Kidney (tissue), 13 donors: ENCODE measurements at regions not wholly inside any gene's neighbourhood (a gene's known extent, or its start where the extent isn't known, plus 50 kb on each side); places are given as distances from the start of the nearest gene placed in this dataset.

Experiments
- DNase-seq, 5 donors: peaks; one replicate each; pipeline ENCODE4 v3.0.0-alpha.2; 2013 to 2020
- FAIRE-seq: peaks from 2 replicates; lab custom pipeline; 2012; peaks lifted over from hg19 to GRCh38; lab: Jason Lieb, UNC
- H3K27ac ChIP-seq, 2 donors: one replicate each; pipeline ENCODE4 v1.7.0; 2013; ENCODE audit warnings: low read depth in 2 of 2, low read length in 2 of 2, inconsistent platforms in 1 of 2
- H3K27me3 ChIP-seq: one replicate; pipeline ENCODE4 v1.7.1; 2013; ENCODE audit warnings: low read length, inconsistent platforms; ENCODE audit not compliant: control insufficient read depth, insufficient read depth
- H3K36me3 ChIP-seq, 3 donors: one replicate each; pipeline versions ENCODE4 v1.7.0 to v1.7.1; 2013; ENCODE audit warnings: low read length in 3 of 3, control low read depth in 1 of 3, inconsistent platforms in 1 of 3; ENCODE audit not compliant: insufficient read depth in 3 of 3, control insufficient read depth in 2 of 3
- H3K4me1 ChIP-seq, 3 donors: one replicate each; pipeline versions ENCODE4 v1.7.0 to v1.7.1; 2013; ENCODE audit warnings: low read length in 3 of 3, inconsistent platforms in 1 of 3, low read depth in 1 of 3; ENCODE audit not compliant: control insufficient read depth in 2 of 3, insufficient read depth in 2 of 3
- H3K4me3 ChIP-seq, 3 donors: one replicate each; pipeline versions ENCODE4 v1.7.0 to v1.8.1; 2013; ENCODE audit warnings: low read length in 3 of 3, control low read depth in 1 of 3, inconsistent platforms in 1 of 3
- H3K9ac ChIP-seq, 3 donors: one replicate each; pipeline versions ENCODE4 v1.7.0 to v1.7.1; 2013; ENCODE audit warnings: low read length in 3 of 3, control low read depth in 1 of 3, inconsistent platforms in 1 of 3
- H3K9me3 ChIP-seq, 3 donors: one replicate each; pipeline versions ENCODE4 v1.7.0 to v1.7.1; 2013; ENCODE audit warnings: low read length in 3 of 3, control low read depth in 1 of 3, inconsistent platforms in 1 of 3; ENCODE audit not compliant: control insufficient read depth in 2 of 3, insufficient read depth in 1 of 3
- intact Hi-C: fragments of 100-400 bp; cut with DNase I; formaldehyde crosslinking; loops from one replicate; pipeline ENCODE4 v1.11.1; 2022
- TF ChIP-seq, protein P1 (sequence below): IDR thresholded peaks from 3 replicates; pipeline ENCODE4 v1.5.1; 2012; ENCODE audit warnings: mild to moderate bottlenecking, moderate library complexity, borderline replicate concordance; ENCODE audit not compliant: insufficient read depth; ENCODE audit errors: extremely low read depth
- donor health status: control.
- donor health status: control.
- donor health status: control.
- donor health status: control.
- donor health status: control.
- donor health status: DM: yes; HTN: yes; CAD: no.
- donor health status: Normal renal cell carcinoma (clear cell type).

DNA sequence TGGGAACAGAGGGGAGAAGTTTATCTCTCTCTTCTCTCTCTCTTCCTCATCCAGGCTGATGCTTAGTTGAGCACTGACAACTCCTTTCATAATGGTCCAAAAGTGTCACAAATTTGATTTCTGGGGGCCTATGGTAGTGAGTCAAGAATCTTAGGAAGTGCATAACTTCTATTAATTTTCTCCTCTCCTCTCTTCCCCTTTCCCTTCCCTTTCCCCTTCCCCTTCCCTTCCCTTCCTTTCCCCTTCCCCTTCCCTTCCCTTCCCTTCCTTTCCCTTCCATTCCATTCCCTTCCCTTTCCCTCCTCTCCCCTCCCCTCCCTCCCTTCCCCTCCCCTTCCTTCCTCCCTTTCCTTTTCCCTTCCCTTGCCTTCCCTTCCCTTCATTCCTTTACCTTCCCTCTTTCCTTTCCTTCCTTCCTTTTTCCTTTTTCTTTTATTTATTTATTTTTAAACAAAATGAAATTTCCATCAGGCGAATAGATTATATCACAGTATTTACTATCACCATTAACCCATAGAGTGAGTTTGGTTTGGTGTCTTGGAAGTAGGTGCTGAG, 56.9 kb upstream of the JAG1 start:
- Histone ChIP-seq H3K36me3 (no peaks in the 10 kb centered on the region), H3K9me3 (no peaks in the 10 kb centered on the region), H3K4me3 (no peak overlapping the region), H3K4me1 (no peaks in the 10 kb centered on the region), H3K9ac (no peak overlapping the region), H3K27me3 (no peaks in the 10 kb centered on the region), H3K27ac (no peak overlapping the region)
- FAIRE-seq, result no peak
- intact Hi-C loops, result no loop called here
- TF ChIP-seq, protein P1, sequence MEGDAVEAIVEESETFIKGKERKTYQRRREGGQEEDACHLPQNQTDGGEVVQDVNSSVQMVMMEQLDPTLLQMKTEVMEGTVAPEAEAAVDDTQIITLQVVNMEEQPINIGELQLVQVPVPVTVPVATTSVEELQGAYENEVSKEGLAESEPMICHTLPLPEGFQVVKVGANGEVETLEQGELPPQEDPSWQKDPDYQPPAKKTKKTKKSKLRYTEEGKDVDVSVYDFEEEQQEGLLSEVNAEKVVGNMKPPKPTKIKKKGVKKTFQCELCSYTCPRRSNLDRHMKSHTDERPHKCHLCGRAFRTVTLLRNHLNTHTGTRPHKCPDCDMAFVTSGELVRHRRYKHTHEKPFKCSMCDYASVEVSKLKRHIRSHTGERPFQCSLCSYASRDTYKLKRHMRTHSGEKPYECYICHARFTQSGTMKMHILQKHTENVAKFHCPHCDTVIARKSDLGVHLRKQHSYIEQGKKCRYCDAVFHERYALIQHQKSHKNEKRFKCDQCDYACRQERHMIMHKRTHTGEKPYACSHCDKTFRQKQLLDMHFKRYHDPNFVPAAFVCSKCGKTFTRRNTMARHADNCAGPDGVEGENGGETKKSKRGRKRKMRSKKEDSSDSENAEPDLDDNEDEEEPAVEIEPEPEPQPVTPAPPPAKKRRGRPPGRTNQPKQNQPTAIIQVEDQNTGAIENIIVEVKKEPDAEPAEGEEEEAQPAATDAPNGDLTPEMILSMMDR, result no peak
- DNase-seq, result no peak

GRCh38 chr20:10731190-10731965, 57.6 kb upstream of the JAG1 start:
- no peaks in the 10 kb centered on the region for H3K9me3 ChIP-seq
- TF ChIP-seq, protein P1, result no peak
- H3K4me1 ChIP-seq, result no peaks in the 10 kb centered on the region
- no peaks in the 10 kb centered on the region for H3K27me3 ChIP-seq
- no peak for FAIRE-seq
- no peak overlapping the region for H3K9ac ChIP-seq
- no peak overlapping the region for H3K4me3 ChIP-seq
- H3K36me3 ChIP-seq, result no peaks in the 10 kb centered on the region
- no peak overlapping the region for H3K27ac ChIP-seq
- DNase-seq, result no peak
- intact Hi-C loops, result no loop called here

DNA sequence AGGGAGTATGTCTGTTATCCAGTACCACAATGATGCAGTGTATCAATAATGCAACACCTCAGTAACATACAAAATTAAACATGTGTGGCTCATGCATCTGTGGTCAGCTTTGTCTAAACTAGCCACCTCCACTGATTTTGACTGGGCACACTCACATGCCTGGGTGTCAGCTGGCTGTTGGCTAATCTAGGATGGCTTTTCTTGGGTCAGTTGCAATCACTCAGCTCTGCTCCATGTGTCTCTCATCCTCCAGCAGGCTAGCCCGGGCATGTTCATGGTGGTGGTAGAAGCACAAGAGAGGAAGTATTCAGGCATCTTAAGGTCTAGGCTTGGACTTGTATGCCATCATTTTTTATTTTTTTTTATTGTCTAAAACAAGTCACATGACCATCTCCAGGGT, 59.3 kb upstream of the JAG1 start:
- FAIRE-seq, result no peak
- no peak for DNase-seq
- Histone ChIP-seq H3K36me3 (no peaks in the 10 kb centered on the region), H3K9ac (no peak overlapping the region), H3K9me3 (no peaks in the 10 kb centered on the region), H3K27ac (no peak overlapping the region), H3K4me3 (no peak overlapping the region), H3K27me3 (no peaks in the 10 kb centered on the region), H3K4me1 (no peaks in the 10 kb centered on the region)
- TF ChIP-seq, protein P1, result no peak
- intact Hi-C loops, result no loop called here
